ENCODE measurements at regions not wholly inside any gene's neighbourhood (a gene's known extent, or its start where the extent isn't known, plus 50 kb on each side); places are given as distances from the start of the nearest gene placed in this dataset.

DNA sequence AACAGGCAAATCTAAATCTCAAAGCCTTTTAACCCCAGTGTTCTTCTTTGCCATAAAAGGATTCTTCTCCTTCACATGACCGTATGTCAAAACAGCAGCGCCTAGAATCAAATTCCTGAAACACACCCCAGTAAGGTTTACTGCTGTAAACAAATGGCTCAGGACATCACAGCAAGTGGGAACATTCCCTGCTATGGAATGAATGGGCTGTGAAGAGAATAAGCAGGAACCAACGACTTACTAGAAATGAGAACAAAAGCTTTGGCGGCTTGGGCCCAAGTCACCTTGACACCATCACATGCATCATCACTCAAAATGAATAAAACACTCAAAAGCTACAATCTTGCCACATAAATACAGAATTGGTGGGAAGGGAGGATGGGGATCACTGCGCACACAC is 80.4 kb upstream of the SPATA13 start:
- H3K4me1 Mint-ChIP-seq = no peaks in the 10 kb centered on the region
- H3K9me3 Mint-ChIP-seq = no peaks in the 10 kb centered on the region
- no peaks in the 10 kb centered on the region for H3K36me3 Mint-ChIP-seq
- no peak overlapping the region for H3K4me3 Mint-ChIP-seq
- ATAC-seq (ENCODE audit: low read depth) (no peak), DNase-seq (ENCODE audit: low spot score in 2 of 2) (no peak)
- peaks cover 8% of the 10 kb centered on the region for H3K27me3 Mint-ChIP-seq
- no peak overlapping the region for H3K27ac Mint-ChIP-seq

DNA sequence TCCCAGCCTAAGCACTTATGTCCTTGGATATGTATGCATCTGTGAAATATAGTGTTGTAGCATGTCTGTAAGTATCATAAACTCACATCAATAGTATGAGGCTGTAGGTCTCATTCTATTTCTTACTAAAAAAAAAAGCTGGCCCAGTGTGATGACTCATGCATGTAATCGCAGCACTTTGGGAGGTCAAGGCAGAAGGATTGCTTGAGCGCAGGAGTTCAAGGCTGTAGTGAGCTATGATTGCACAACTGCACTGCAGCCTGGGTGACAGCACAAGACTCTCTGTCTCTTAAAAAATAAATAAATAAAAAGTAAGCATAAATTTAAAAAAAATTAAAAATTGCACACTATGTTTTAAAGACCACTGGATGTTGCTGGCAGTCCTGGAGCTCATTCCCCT is 79.1 kb upstream of the SPATA13 start:
- Mint-ChIP-seq H3K27ac (no peak overlapping the region), H3K4me3 (no peak overlapping the region), H3K4me1 (no peaks in the 10 kb centered on the region), H3K27me3 (peaks cover 10% of the 10 kb centered on the region), H3K9me3 (no peaks in the 10 kb centered on the region), H3K36me3 (no peaks in the 10 kb centered on the region)
- no peak for ATAC-seq (ENCODE audit: low read depth)
- DNase-seq (ENCODE audit: low spot score in 2 of 2) = no peak

DNA sequence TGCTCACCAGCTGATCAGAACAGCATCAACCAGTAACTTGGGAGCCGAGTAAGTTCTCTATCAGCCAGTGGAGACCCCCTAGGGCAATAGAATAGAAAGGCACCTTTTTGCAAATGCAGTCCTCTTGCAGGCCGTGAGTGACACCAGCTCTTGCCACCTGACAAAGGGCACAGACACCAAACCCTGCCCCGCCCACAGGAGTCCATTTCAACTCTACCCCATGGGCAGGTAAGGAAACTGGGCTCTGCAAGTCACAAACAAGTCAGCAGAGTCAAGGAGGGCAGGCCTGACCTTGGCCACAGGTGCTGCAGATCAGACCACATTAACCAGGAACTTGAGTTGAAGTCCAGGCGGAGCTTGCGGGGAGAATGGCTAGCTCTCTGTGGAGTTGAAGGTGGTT is 77.4 kb upstream of the SPATA13 start:
- no peaks in the 10 kb centered on the region for H3K4me1 Mint-ChIP-seq
- H3K27me3 Mint-ChIP-seq = peaks cover 9% of the 10 kb centered on the region
- no peaks in the 10 kb centered on the region for H3K36me3 Mint-ChIP-seq
- DNase-seq (ENCODE audit: low spot score in 2 of 2) = no peak
- no peaks in the 10 kb centered on the region for H3K9me3 Mint-ChIP-seq
- no peak overlapping the region for H3K4me3 Mint-ChIP-seq
- ATAC-seq (ENCODE audit: low read depth) = no peak
- H3K27ac Mint-ChIP-seq = no peak overlapping the region

DNA sequence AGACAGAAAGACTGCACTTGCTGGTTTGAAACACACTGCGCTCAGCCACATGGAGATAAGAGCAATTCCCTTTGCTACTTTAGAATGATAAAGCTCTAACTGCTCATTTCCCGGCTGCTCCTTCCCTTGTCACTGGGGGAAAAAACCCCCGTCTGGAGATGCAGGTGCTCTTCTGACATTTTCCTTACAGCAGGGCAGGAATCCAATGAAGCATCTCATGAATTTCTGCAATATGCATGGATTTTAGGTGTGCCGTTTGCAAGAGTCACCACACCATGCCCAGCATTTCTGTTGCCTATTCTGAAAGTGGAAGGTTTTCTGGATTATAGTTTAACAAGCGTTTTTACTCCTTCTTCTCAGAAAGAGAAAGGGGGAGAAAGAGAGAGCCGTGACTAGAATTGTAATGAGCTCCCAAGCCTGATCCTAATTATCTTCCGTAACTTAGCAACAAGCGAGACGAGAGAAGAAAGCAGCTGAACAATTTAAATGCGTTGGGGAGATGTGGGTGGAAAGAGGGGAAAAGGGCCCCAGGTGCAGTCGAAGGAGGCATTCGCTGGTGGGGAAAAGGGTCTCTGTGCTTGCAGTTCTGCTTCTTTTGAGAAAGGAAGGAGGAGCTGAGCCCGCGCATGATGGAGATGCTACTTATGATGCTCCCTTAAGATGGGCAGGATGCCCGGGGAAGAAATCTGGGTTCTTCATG is 76.6 kb upstream of the SPATA13 start:
- H3K4me1 Mint-ChIP-seq = no peaks in the 10 kb centered on the region
- H3K9me3 Mint-ChIP-seq = no peaks in the 10 kb centered on the region
- H3K27me3 Mint-ChIP-seq = peaks cover 9% of the 10 kb centered on the region
- ATAC-seq (ENCODE audit: low read depth) = no peak
- H3K27ac Mint-ChIP-seq = no peak overlapping the region
- no peak overlapping the region for H3K4me3 Mint-ChIP-seq
- DNase-seq (ENCODE audit: low spot score in 2 of 2) = no peak
- H3K36me3 Mint-ChIP-seq = no peaks in the 10 kb centered on the region

DNA sequence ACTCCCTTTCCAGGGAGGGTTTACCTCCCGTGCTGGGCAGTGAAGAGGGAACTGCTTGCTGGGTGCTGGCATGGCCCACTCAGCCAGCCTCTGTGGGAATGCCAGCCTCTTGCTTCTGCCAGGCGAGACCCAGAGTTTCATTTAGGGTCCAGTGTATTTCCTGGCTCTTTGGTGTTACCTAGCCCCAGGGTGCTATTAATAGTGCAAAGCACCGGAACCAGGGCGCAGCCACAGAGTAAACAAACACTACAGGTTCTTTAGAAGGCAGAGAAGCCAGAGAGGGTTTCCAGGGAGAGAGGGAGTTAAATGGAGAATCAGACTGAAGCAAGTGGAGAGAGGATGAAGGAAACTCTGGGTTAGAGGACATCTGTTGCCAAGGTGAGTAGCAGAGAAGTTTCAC is 74.9 kb upstream of the SPATA13 start:
- no peaks in the 10 kb centered on the region for H3K36me3 Mint-ChIP-seq
- no peak for DNase-seq (ENCODE audit: low spot score in 2 of 2)
- H3K27ac Mint-ChIP-seq = no peak overlapping the region
- H3K4me3 Mint-ChIP-seq = no peak overlapping the region
- ATAC-seq (ENCODE audit: low read depth) = no peak
- H3K9me3 Mint-ChIP-seq = no peaks in the 10 kb centered on the region
- H3K27me3 Mint-ChIP-seq = peaks cover 9% of the 10 kb centered on the region
- no peaks in the 10 kb centered on the region for H3K4me1 Mint-ChIP-seq

DNA sequence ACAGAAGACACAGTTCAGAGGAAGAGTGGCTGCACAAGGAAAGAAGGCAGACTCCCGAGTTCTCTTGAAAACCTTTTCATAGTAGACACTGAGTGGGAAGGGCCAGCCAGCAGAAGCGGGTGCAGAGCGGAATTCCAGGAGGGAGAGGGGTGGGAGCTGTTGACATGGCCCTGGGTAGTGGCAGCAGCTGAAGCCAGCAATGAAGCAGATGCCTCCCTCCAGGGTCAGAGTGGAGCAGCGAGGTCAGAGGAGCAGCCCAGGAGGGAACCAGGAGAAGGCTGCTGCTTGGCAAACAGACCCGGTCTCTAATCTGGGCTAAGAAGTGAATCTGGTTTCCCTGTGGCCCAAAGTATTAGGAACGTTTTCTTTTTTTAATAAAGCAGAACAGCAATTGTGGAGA is 73.9 kb upstream of the SPATA13 start:
- no peaks in the 10 kb centered on the region for H3K9me3 Mint-ChIP-seq
- no peaks in the 10 kb centered on the region for H3K36me3 Mint-ChIP-seq
- H3K27ac Mint-ChIP-seq = no peak overlapping the region
- DNase-seq (ENCODE audit: low spot score in 2 of 2) (no peak), ATAC-seq (ENCODE audit: low read depth) (no peak)
- H3K4me1 Mint-ChIP-seq = no peaks in the 10 kb centered on the region
- no peak overlapping the region for H3K4me3 Mint-ChIP-seq
- H3K27me3 Mint-ChIP-seq = peaks cover 9% of the 10 kb centered on the region

DNA sequence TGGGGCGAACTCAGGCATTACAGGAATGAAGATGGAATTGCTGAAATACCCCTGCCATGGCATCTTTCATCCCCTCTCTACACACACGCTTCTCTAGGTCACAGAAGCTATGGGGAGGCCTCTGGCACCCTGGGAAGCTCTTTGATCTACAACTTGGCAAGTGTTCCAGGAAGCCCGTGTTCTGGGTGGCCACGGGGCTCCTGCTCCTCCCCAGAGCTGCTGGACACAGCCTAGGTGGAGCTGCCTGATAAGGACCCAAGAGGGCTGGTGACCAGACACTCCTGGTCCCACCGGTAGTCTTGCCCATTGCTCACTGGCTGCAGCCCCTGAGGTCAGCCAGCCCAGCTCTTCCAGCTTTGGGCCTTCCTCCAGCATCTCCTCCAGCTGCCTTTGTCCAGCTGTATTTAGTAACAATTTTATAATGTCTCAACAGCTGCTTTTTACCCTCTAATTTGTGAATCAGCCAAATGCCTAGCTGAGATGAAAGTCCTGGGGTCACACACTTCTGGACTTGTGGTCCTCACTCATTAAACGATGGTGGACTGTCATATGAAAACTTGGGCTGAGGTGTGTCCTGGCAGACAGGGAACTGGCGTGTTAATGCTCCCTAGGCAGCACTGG is 72.8 kb upstream of the SPATA13 start:
- H3K4me3 Mint-ChIP-seq = no peak overlapping the region

DNA sequence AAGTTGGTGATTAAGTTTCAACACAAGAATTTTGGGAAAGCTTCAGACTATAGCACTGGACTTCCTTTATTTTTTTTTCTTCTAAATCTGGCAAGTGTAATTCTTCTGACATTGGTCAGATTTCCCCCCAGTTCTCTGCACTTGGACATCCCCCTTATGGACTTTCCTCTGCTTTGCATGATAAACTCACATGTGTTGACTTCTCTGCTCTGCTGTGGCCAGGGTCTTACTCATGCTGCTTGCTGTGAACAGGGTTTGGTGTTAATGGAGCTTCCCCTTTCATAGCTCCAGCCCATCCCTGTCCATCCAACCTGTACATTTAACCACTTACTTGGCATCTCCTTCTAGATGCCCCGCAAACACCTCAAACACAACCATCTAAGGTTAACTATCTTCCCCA is 70.5 kb upstream of the SPATA13 start:
- Mint-ChIP-seq H3K27ac (no peak overlapping the region), H3K9me3 (no peaks in the 10 kb centered on the region), H3K4me3 (no peak overlapping the region), H3K36me3 (peaks cover 1% of the 10 kb centered on the region), H3K27me3 (peaks cover 9% of the 10 kb centered on the region), H3K4me1 (no peaks in the 10 kb centered on the region)
- ATAC-seq (ENCODE audit: low read depth) = no peak
- no peak for DNase-seq (ENCODE audit: low spot score in 2 of 2)

More for the DNA sequence above, 72.8 kb upstream of the SPATA13 start:
- ATAC-seq (ENCODE audit: low read depth) (no peak), DNase-seq (ENCODE audit: low spot score in 2 of 2) (no peak)
- Mint-ChIP-seq H3K27me3 (peaks cover 9% of the 10 kb centered on the region), H3K9me3 (no peaks in the 10 kb centered on the region), H3K4me1 (no peaks in the 10 kb centered on the region), H3K36me3 (no peaks in the 10 kb centered on the region), H3K27ac (no peak overlapping the region)

DNA sequence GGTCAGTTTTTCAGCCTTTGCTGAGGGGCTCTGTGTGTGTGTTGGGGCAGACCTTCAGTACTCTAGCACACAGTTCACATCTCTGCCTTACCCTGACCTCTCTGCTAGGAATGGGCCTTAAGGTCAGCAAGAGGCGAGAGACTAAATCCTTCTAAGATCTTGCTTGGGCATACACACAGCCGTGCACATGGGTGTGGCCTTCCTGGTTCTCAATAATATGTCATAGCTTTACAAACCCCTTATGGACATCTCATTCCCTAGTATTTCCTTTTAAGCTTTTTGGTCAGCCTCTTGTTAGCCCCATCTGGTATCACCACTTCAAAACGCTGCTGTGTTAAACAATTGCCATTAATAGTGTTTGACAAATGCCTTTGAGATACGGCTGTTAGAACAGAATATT is 69.4 kb upstream of the SPATA13 start:
- DNase-seq (ENCODE audit: low spot score in 2 of 2) (no peak), ATAC-seq (ENCODE audit: low read depth) (no peak)
- H3K27me3 Mint-ChIP-seq = peaks cover 9% of the 10 kb centered on the region
- H3K4me1 Mint-ChIP-seq = no peaks in the 10 kb centered on the region
- H3K4me3 Mint-ChIP-seq = no peak overlapping the region
- H3K9me3 Mint-ChIP-seq = no peaks in the 10 kb centered on the region
- peaks cover 1% of the 10 kb centered on the region for H3K36me3 Mint-ChIP-seq
- H3K27ac Mint-ChIP-seq = no peak overlapping the region

DNA sequence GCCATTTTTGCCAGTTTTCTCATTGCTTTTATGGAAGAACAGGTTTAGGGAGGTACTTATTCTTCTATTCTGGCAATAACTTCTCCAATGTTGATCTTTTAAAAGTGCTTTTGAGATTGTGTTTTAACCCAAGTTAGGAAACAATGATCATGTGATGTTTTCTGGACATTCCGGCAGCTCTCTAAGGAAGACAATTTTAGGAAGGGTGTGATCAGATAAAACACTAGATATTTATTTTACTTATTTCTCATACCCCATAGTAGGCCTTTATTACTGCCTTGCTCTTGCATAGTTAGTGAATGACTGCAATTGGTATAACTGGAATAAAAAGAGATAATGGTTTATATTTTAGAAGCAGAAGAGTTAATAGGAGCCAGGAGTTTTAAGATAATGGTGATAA is 68.4 kb upstream of the SPATA13 start:
- H3K27me3 Mint-ChIP-seq = peaks cover 4% of the 10 kb centered on the region
- no peak for ATAC-seq (ENCODE audit: low read depth)
- DNase-seq (ENCODE audit: low spot score in 2 of 2) = no peak
- H3K4me1 Mint-ChIP-seq = no peaks in the 10 kb centered on the region
- peaks cover 1% of the 10 kb centered on the region for H3K36me3 Mint-ChIP-seq
- H3K9me3 Mint-ChIP-seq = no peaks in the 10 kb centered on the region
- no peak overlapping the region for H3K27ac Mint-ChIP-seq
- H3K4me3 Mint-ChIP-seq = no peak overlapping the region

DNA sequence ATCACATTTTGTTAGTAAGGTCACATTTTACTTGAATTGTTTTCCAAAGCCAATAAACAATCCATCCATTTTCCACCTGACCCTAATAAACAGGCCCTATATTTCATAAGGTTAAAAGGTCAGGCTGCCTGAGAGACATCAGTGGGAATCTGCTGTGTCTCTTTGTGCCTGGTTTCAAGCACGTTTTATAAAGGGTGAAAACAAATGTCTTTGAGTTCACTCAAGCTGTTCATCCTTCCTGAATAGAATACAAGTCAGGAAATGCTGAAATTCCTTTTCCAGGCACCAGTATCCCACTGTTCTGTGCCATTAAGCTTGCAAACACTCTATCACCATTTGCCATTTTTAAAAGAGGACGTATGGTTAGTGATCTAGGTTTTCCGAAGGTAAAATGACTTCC is 67.5 kb upstream of the SPATA13 start:
- Mint-ChIP-seq H3K36me3 (peaks cover 1% of the 10 kb centered on the region), H3K27me3 (peaks cover 4% of the 10 kb centered on the region), H3K4me3 (no peak overlapping the region), H3K4me1 (no peaks in the 10 kb centered on the region), H3K9me3 (no peaks in the 10 kb centered on the region), H3K27ac (no peak overlapping the region)
- DNase-seq (ENCODE audit: low spot score in 2 of 2) (no peak), ATAC-seq (ENCODE audit: low read depth) (no peak)

DNA sequence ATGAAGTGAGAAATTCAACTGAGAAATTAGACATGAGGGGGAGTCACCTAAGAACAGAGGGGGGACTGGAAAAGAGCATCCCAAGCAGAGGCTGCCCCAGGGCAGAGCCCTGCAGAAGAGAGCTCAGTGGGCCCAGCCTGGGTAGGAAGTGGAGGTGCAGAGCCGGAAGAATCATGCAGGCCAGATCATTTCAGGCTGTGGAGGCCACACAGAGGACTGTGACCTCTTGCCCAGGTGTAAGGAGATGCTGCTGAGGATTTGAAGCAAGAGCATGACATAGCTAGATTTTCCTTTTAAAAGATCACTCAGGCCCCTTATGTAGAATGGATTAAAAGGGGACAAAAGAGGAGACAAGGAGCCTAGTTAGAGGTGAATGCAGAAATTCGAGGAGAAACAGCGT is 63.9 kb upstream of the SPATA13 start:
- no peaks in the 10 kb centered on the region for H3K9me3 Mint-ChIP-seq
- H3K27ac Mint-ChIP-seq = no peak overlapping the region
- no peaks in the 10 kb centered on the region for H3K4me1 Mint-ChIP-seq
- H3K36me3 Mint-ChIP-seq = peaks cover 1% of the 10 kb centered on the region
- no peak overlapping the region for H3K4me3 Mint-ChIP-seq
- ATAC-seq (ENCODE audit: low read depth) (no peak), DNase-seq (ENCODE audit: low spot score in 2 of 2) (no peak)
- H3K27me3 Mint-ChIP-seq = peaks cover 2% of the 10 kb centered on the region

DNA sequence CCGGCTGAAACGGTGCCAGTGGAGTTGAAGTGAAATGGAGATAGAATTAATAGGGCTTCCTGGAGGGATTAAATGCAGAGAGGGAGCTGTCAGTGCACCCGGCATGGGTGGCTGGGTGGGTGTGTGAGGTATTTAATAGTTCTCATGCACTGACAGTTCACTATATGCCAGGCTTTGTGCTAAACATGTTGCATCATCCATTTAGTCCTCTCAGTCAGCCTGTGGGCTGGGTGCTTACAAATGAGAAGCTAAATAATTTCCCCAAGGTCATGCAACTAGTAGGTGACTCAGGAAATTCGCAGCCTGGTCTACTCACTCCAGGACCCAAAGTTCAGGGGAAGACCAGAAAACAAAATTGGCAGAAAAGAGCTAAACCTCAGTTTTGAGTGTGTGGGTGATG is 63.5 kb upstream of the SPATA13 start:
- Mint-ChIP-seq H3K36me3 (peaks cover 1% of the 10 kb centered on the region), H3K4me1 (no peaks in the 10 kb centered on the region), H3K27me3 (peaks cover 2% of the 10 kb centered on the region), H3K27ac (no peak overlapping the region), H3K9me3 (no peaks in the 10 kb centered on the region), H3K4me3 (no peak overlapping the region)
- DNase-seq (ENCODE audit: low spot score in 2 of 2) (no peak), ATAC-seq (ENCODE audit: low read depth) (no peak)

DNA sequence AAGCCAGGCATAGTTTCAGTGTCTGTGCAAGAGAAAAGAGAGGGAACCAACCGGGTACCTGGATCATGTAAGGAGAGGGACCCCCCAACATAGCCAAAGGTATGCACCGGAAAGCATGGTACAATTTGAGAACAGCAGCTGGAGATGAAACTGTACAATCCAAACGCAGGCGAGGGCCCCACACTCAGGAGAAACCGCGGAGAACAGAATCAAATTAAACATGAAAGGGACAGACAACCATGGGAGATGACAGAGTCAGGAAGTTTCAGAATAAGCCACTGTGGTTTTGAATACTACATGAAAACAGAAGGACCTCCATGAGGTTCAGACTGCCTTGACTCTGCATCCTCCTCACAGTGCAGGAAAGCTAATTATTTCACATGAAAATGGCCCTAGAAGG is 62.9 kb upstream of the SPATA13 start:
- peaks cover 1% of the 10 kb centered on the region for H3K36me3 Mint-ChIP-seq
- H3K4me3 Mint-ChIP-seq = no peak overlapping the region
- H3K27me3 Mint-ChIP-seq = peaks cover 2% of the 10 kb centered on the region
- no peak for ATAC-seq (ENCODE audit: low read depth)
- H3K9me3 Mint-ChIP-seq = no peaks in the 10 kb centered on the region
- H3K4me1 Mint-ChIP-seq = no peaks in the 10 kb centered on the region
- no peak for DNase-seq (ENCODE audit: low spot score in 2 of 2)
- no peak overlapping the region for H3K27ac Mint-ChIP-seq

DNA sequence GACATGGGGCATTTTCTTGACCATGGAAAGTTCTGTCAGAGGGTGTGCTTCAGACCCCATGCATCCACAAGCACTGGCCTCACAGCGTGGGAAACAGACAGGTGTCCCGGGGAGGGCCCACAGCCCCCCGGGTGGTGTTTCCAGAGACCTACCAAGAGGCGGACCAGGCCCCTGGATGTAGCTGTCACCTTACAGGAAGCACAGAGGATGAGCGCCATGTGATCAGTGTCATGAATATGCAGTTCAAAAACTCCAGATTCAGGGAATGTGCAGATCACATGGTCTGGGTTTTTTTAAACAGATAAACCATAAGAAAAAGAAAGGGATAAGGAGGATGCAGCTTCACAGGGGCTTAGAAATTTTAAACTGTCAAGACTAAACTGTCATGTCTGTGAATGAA is 61.0 kb upstream of the SPATA13 start:
- ATAC-seq (ENCODE audit: low read depth) = no peak
- H3K4me1 Mint-ChIP-seq = no peaks in the 10 kb centered on the region
- H3K9me3 Mint-ChIP-seq = no peaks in the 10 kb centered on the region
- H3K27me3 Mint-ChIP-seq = no peaks in the 10 kb centered on the region
- H3K36me3 Mint-ChIP-seq = no peaks in the 10 kb centered on the region
- no peak overlapping the region for H3K4me3 Mint-ChIP-seq
- no peak overlapping the region for H3K27ac Mint-ChIP-seq
- DNase-seq (ENCODE audit: low spot score in 2 of 2) = no peak

Measured in memory B cell (primary cell).